ENCODE measurements at regions not wholly inside any gene's neighbourhood (a gene's known extent, or its start where the extent isn't known, plus 50 kb on each side); places are given as distances from the start of the nearest gene placed in this dataset.
"Not testable (repeated sequence)": the region's sequence is repeated elsewhere in the genome, so short reads cannot be mapped to it uniquely, and the experiment has no call there.

- Histone ChIP-seq H3K4me1 (ENCODE audit: insufficient read depth, low read length, poor library complexity, severe bottlenecking) (no peaks in the 10 kb centered on the region), H3K9me3 (ENCODE audit: low read depth, low read length, poor library complexity, severe bottlenecking) (peaks cover 12% of the 10 kb centered on the region), H3K4me3 (ENCODE audit: low read depth, low read length, poor library complexity, severe bottlenecking) (no peak overlapping the region), H3K27me3 (replicated peaks; ENCODE audit: insufficient read depth, low read depth, low read length, poor library complexity) (no peaks in the 10 kb centered on the region), H3K36me3 (ENCODE audit: insufficient read depth, low read length, poor library complexity, severe bottlenecking) (no peaks in the 10 kb centered on the region), H3K27ac (ENCODE audit: low read depth, low read length, poor library complexity, severe bottlenecking) (no peak overlapping the region)
- no TSS peak for BruUV-seq (replicated peaks)
- no peak for DNase-seq (ENCODE audit: low spot score)
- POLR2A ChIA-PET (ENCODE audit: low non-redundant PET), result no interaction called here
- no peak for TF ChIP-seq CTCF (conservative IDR thresholded peaks at IDR 0.05; ENCODE audit: low read depth, low read length)
- no peak for TF ChIP-seq EZH2 (IDR thresholded peaks at IDR 0.05; ENCODE audit: borderline replicate concordance, low read depth, low read length, poor library complexity, severe bottlenecking)
- intact Hi-C loops (cut with micrococcal nuclease; ENCODE audit: unreplicated experiment), result no loop called here
- CTCF ChIA-PET, result no interaction called here
These were observed 363.1 kb downstream of the DSC3 start for GRCh38 chr18:30679285-30679930.

GRCh38 chr18:30677813-30678212 is 364.7 kb downstream of the DSC3 start:
- CTCF ChIA-PET; H3K4me3 ChIP-seq (ENCODE audit: low read depth, low read length, poor library complexity, severe bottlenecking); H3K36me3 ChIP-seq (ENCODE audit: insufficient read depth, low read length, poor library complexity, severe bottlenecking); intact Hi-C loops (cut with micrococcal nuclease; ENCODE audit: unreplicated experiment); BruUV-seq (replicated peaks); H3K27ac ChIP-seq (ENCODE audit: low read depth, low read length, poor library complexity, severe bottlenecking); H3K4me1 ChIP-seq (ENCODE audit: insufficient read depth, low read length, poor library complexity, severe bottlenecking); POLR2A ChIA-PET (ENCODE audit: low non-redundant PET); DNase-seq (ENCODE audit: low spot score); H3K27me3 ChIP-seq (replicated peaks; ENCODE audit: insufficient read depth, low read depth, low read length, poor library complexity): not testable (repeated sequence)
- peaks cover 12% of the 10 kb centered on the region for H3K9me3 ChIP-seq (ENCODE audit: low read depth, low read length, poor library complexity, severe bottlenecking)

- intact Hi-C loops (cut with micrococcal nuclease; ENCODE audit: unreplicated experiment), result no loop called here
- H3K27ac ChIP-seq (ENCODE audit: low read depth, low read length, poor library complexity, severe bottlenecking), result no peak overlapping the region
- POLR2A ChIA-PET (ENCODE audit: low non-redundant PET), result no interaction called here
- no peak overlapping the region for H3K4me3 ChIP-seq (ENCODE audit: low read depth, low read length, poor library complexity, severe bottlenecking)
- DNase-seq (ENCODE audit: low spot score), result no peak
- BruUV-seq (replicated peaks), result no TSS peak
- CTCF ChIA-PET, result no interaction called here
- no peak for TF ChIP-seq CTCF (conservative IDR thresholded peaks at IDR 0.05; ENCODE audit: low read depth, low read length)
- no peaks in the 10 kb centered on the region for H3K27me3 ChIP-seq (replicated peaks; ENCODE audit: insufficient read depth, low read depth, low read length, poor library complexity)
- no peaks in the 10 kb centered on the region for H3K36me3 ChIP-seq (ENCODE audit: insufficient read depth, low read length, poor library complexity, severe bottlenecking)
- no peaks in the 10 kb centered on the region for H3K4me1 ChIP-seq (ENCODE audit: insufficient read depth, low read length, poor library complexity, severe bottlenecking)
- H3K9me3 ChIP-seq (ENCODE audit: low read depth, low read length, poor library complexity, severe bottlenecking), result peaks cover 6% of the 10 kb centered on the region
These were observed 366.5 kb downstream of the DSC3 start for GRCh38 chr18:30676053-30676480.

GRCh38 chr18:30675493-30675892 is 367.0 kb downstream of the DSC3 start:
- intact Hi-C loops (cut with micrococcal nuclease; ENCODE audit: unreplicated experiment), result no loop called here
- Histone ChIP-seq H3K4me1 (ENCODE audit: insufficient read depth, low read length, poor library complexity, severe bottlenecking) (no peaks in the 10 kb centered on the region), H3K9me3 (ENCODE audit: low read depth, low read length, poor library complexity, severe bottlenecking) (peaks cover 6% of the 10 kb centered on the region), H3K4me3 (ENCODE audit: low read depth, low read length, poor library complexity, severe bottlenecking) (no peak overlapping the region), H3K27ac (ENCODE audit: low read depth, low read length, poor library complexity, severe bottlenecking) (no peak overlapping the region), H3K27me3 (replicated peaks; ENCODE audit: insufficient read depth, low read depth, low read length, poor library complexity) (no peaks in the 10 kb centered on the region), H3K36me3 (ENCODE audit: insufficient read depth, low read length, poor library complexity, severe bottlenecking) (no peaks in the 10 kb centered on the region)
- no TSS peak for BruUV-seq (replicated peaks)
- CTCF ChIA-PET, result no interaction called here
- no peak for DNase-seq (ENCODE audit: low spot score)
- TF ChIP-seq EZH2 (IDR thresholded peaks at IDR 0.05; ENCODE audit: borderline replicate concordance, low read depth, low read length, poor library complexity, severe bottlenecking) (no peak), CTCF (conservative IDR thresholded peaks at IDR 0.05; ENCODE audit: low read depth, low read length) (no peak)
- POLR2A ChIA-PET (ENCODE audit: low non-redundant PET), result no interaction called here

Data from A673 (cell line).